Uterus (tissue), 2 donors: ENCODE measurements at regions not wholly inside any gene's neighbourhood (a gene's known extent, or its start where the extent isn't known, plus 50 kb on each side); places are given as distances from the start of the nearest gene placed in this dataset.

Source experiments
- CTCF ChIP-seq, 4 experiments: fragments of 200-600 bp in 2 of 4; fragments of 450-650 bp in 2 of 4; sonication (generic) in 2 of 4; IDR thresholded peaks; one replicate each; pipeline ENCODE4 v1.5.1; 2016 to 2019; ENCODE audit warnings: antibody characterized with exemption in 4 of 4, mild to moderate bottlenecking in 2 of 4, moderate library complexity in 1 of 4
- POLR2A ChIP-seq, 2 donors: fragments of 450-650 bp; IDR thresholded peaks; one replicate each; pipeline ENCODE4 v1.6.1; 2016; ENCODE audit warnings: antibody characterized with exemption in 2 of 2, mild to moderate bottlenecking in 1 of 2, moderate library complexity in 1 of 2

- TF ChIP-seq POLR2A (IDR thresholded peaks at IDR 0.05) (no peak), CTCF (IDR thresholded peaks at IDR 0.05) (no peak)
Measured at GRCh38 chr15:68874788-68875187, 54.1 kb upstream of the ANP32A start.
